ENCODE measurements at regions not wholly inside any gene's neighbourhood (a gene's known extent, or its start where the extent isn't known, plus 50 kb on each side); places are given as distances from the start of the nearest gene placed in this dataset.

DNA sequence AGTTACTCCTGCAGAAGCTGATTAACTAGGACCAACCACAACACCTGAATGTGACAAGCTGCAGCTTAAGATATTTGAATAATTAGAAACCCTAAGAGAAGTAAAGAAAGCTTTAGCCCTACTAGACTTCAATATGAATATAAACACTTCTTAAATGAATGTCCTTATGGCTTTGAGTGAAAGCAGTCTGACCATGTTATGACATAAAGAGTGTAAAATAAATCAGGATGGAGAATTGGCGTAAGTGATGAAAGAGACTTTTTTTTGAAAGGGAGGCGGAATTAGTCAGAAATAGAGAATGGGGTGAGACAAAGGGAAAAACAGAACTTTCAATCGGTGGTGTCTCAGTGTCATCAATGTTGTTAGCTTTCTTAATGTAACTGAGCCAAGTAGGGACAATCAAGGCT is 117.2 kb upstream of the MAGEB16 start:
- no peak overlapping the region for H3K4me3 ChIP-seq (ENCODE audit: low read depth, low read length)
- TF ChIP-seq, protein P1, sequence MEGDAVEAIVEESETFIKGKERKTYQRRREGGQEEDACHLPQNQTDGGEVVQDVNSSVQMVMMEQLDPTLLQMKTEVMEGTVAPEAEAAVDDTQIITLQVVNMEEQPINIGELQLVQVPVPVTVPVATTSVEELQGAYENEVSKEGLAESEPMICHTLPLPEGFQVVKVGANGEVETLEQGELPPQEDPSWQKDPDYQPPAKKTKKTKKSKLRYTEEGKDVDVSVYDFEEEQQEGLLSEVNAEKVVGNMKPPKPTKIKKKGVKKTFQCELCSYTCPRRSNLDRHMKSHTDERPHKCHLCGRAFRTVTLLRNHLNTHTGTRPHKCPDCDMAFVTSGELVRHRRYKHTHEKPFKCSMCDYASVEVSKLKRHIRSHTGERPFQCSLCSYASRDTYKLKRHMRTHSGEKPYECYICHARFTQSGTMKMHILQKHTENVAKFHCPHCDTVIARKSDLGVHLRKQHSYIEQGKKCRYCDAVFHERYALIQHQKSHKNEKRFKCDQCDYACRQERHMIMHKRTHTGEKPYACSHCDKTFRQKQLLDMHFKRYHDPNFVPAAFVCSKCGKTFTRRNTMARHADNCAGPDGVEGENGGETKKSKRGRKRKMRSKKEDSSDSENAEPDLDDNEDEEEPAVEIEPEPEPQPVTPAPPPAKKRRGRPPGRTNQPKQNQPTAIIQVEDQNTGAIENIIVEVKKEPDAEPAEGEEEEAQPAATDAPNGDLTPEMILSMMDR (IDR thresholded peaks at IDR 0.05; ENCODE audit: low read depth, low read length), result no peak

DNA sequence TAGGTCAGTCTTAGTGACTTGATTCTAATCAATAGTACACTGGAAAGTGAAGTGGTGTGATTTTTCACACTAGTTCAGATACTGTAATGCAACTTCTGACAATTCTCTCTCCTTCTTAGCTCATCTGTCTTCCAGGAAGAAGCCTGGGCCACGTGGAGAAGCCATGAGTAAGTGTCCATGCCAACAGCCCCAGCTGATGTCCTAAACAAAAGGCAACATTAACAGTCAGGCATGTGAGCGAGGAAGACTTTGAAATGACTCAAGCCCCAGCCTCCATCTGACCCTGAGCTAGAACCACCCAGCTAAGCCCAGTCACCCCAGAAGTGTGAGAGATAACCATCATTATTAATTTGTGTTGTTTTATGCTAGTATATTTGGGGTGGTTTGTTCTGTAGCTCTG is 115.7 kb upstream of the MAGEB16 start:
- TF ChIP-seq, protein P1 (IDR thresholded peaks at IDR 0.05; ENCODE audit: low read depth, low read length), result no peak
- no peak overlapping the region for H3K4me3 ChIP-seq (ENCODE audit: low read depth, low read length)

DNA sequence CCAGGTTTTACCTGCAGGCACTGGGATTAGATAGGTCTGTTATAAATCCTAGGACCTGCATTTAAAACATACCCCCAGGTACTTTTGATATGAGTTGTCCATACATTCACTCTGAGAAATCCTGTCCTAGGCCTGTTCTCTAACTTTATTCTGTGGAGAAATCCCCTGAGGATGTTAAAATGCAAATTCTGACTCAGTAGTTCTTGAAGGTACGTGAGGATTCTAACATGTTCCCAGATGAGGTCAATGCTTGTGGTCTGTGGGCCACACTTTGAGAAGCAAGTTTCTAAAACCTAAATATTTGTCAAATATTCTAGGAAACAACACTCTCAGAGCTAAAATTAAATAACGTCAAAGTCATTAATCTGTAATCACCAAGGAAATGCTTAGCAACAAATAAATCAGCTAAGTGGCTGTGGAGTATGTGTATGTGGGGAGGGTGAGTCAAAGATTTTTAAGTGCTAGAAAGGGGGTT is 101.3 kb upstream of the MAGEB16 start:
- TF ChIP-seq, protein P1 (IDR thresholded peaks at IDR 0.05; ENCODE audit: low read depth, low read length), result no peak
- no peak overlapping the region for H3K4me3 ChIP-seq (ENCODE audit: low read depth, low read length)

DNA sequence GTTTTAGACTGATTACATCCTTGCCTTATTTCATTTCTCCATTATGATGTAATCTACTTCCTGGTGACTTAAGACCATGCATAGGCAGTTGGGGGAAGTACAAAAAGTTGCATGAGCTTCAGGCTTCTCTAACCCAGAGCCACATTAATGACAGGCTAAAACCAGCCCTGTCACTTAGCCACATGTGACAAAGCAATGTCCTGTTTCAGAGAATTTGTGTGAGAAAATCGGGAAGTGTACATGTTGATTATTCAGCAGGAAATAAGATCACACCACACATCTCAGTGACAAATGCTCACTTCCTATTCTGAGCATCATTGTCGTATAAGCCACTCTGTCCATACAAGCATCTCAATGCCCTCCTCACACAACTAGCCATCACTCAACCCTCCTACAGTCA is 98.5 kb upstream of the MAGEB16 start:
- TF ChIP-seq, protein P1 (IDR thresholded peaks at IDR 0.05; ENCODE audit: low read depth, low read length), result no peak
- no peak overlapping the region for H3K4me3 ChIP-seq (ENCODE audit: low read depth, low read length)

DNA sequence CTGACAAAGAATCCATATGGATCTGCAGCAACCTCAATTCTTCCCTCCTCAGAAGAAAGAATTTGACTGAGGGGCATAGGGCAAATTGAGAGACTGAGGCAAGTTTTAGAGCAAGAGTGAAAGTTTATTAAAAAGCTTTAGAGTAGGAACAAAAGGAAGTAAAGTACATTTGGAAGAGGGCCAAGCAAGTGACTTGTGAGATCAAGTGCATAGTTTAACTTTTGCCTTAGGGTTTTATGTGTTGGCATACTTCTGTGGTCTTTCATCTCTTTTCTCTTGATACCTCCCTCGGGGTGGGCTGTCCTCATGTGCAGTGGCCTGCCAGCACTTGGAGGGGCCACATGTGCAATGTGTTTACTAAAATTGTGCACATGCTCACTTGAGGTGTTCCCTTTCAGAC is 98.0 kb upstream of the MAGEB16 start:
- no peak overlapping the region for H3K4me3 ChIP-seq (ENCODE audit: low read depth, low read length)
- TF ChIP-seq, protein P1 (IDR thresholded peaks at IDR 0.05; ENCODE audit: low read depth, low read length), result no peak

DNA sequence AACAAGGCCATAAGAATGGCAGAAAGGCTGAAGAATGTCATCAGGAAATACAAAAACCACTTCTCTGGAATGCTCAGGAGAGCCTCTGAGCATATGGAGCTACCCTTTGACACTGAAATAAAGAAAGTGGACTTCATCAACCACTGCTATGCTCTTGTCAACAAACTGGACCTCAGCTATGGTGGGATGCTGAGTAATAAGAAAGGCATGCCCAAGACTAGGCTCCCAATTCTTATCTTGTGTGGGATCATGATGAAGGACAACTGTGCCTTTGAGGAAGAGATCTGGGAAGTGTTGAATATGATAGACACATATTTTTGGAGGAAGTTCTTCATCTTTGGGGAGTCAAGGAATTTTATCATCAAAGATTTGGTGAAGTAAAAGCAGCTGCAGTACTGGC is 86.9 kb upstream of the MAGEB16 start:
- TF ChIP-seq, protein P1 (IDR thresholded peaks at IDR 0.05; ENCODE audit: low read depth, low read length), result no peak

DNA sequence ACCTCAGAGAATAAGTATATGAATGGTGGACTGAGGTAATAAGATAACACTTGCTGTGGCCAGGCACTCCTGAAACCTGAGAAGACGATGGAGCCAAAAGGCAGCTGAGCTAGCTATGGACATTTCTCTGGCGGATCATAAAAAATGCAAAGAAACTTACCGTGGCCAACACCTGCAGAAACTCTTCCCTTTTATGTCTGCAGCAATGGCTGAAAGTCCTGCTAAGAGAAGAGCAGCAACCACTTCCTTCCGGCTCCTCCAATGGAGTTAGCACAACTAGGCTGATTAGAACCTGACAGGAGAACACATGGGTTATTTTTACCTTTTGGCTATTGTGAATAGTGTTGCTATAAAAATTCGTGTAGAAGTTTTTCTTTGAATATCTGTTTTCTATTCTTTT is 76.0 kb upstream of the MAGEB16 start:
- no peak overlapping the region for H3K4me3 ChIP-seq (ENCODE audit: low read depth, low read length)
- TF ChIP-seq, protein P1 (IDR thresholded peaks at IDR 0.05; ENCODE audit: low read depth, low read length), result no peak

More for the DNA sequence above, 86.9 kb upstream of the MAGEB16 start:
- no peak overlapping the region for H3K4me3 ChIP-seq (ENCODE audit: low read depth, low read length)
